B cell (primary cell): ENCODE measurements at regions not wholly inside any gene's neighbourhood (a gene's known extent, or its start where the extent isn't known, plus 50 kb on each side); places are given as distances from the start of the nearest gene placed in this dataset.

Source experiments
- ATAC-seq: fragments of 200-7000 bp; cut with Tn5 transposase; one replicate; pipeline ENCODE4 v1.10.0; 2021; ENCODE audit warnings: low read depth, mild to moderate bottlenecking, moderate number of reproducible peaks, moderate library complexity
- CTCF ChIA-PET: fragments of 350-600 bp; sonication (Branson Sonifier 250); formaldehyde crosslinking; loops from one replicate; lab custom pipeline; 2021; ENCODE audit warnings: antibody characterized with exemption, inconsistent platforms; lab: Charles Lee
- POLR2A ChIA-PET: fragments of 350-600 bp; sonication (Branson Sonifier 250); formaldehyde crosslinking; loops from one replicate; lab custom pipeline; 2021; ENCODE audit warnings: antibody characterized with exemption; lab: Charles Lee
- DNase-seq: peaks from one replicate; pipeline ENCODE4 v3.0.0; 2013
- H2AFZ ChIP-seq: 2 replicates; pipeline ENCODE4 v1.6.1; 2012; ENCODE audit warnings: mild to moderate bottlenecking, low read depth, low read length; ENCODE audit not compliant: insufficient read depth, poor library complexity, severe bottlenecking
- H3K27ac ChIP-seq, 2 donors: 1 replicate in 1 of 2; 2 replicates in 1 of 2; pipeline ENCODE4 v1.5.1; 2012 to 2013; ENCODE audit warnings: low read length in 2 of 2, mild to moderate bottlenecking in 2 of 2, moderate library complexity in 1 of 2
- H3K27me3 ChIP-seq, 4 experiments: fragments of 200-600 bp in 1 of 4; sonication (generic) in 1 of 4; replicated peaks in 1 of 4; 1 replicate in 2 of 4; 2 replicates in 2 of 4; pipeline versions ENCODE4 v1.6.1 to v1.7.0; 2013 to 2016; ENCODE audit warnings: low read length in 3 of 4, mild to moderate bottlenecking in 2 of 4, mixed read lengths in 1 of 4, moderate library complexity in 1 of 4; ENCODE audit not compliant: insufficient read depth in 4 of 4, control insufficient read depth in 3 of 4; ENCODE audit errors: control extremely low read depth in 1 of 4
- H3K36me3 ChIP-seq, 2 experiments: replicated peaks in 1 of 2; 1 replicate in 1 of 2; 2 replicates in 1 of 2; pipeline versions ENCODE4 v1.6.1 to v1.7.1; 2013; ENCODE audit warnings: low read length in 1 of 2; ENCODE audit not compliant: insufficient read depth in 2 of 2, control insufficient read depth in 1 of 2; ENCODE audit errors: control extremely low read depth in 1 of 2, extremely low read depth in 1 of 2
- H3K4me1 ChIP-seq, 2 donors: fragments of 200-600 bp in 1 of 2; sonication (generic) in 1 of 2; 1 replicate in 1 of 2; 2 replicates in 1 of 2; pipeline versions ENCODE4 v1.5.1 to v1.6.1; 2013 to 2017; ENCODE audit warnings: low read length in 2 of 2; ENCODE audit not compliant: control insufficient read depth in 2 of 2, insufficient read depth in 2 of 2
- H3K4me2 ChIP-seq: replicated peaks from 2 replicates; pipeline ENCODE3; 2012; ENCODE audit warnings: mild to moderate bottlenecking, low read depth, low read length; ENCODE audit not compliant: poor library complexity, severe bottlenecking
- H3K4me3 ChIP-seq, 5 experiments: fragments of 200-600 bp in 1 of 5; sonication (generic) in 1 of 5; 1 replicate in 3 of 5; 2 replicates in 2 of 5; pipeline versions ENCODE4 v1.5.1 to v1.7.0; 2011 to 2016; ENCODE audit warnings: low read length in 4 of 5, mild to moderate bottlenecking in 4 of 5, low read depth in 2 of 5, control low read depth in 1 of 5, moderate library complexity in 1 of 5; ENCODE audit not compliant: insufficient read depth in 1 of 5; ENCODE audit errors: control extremely low read depth in 1 of 5, extremely low read depth in 1 of 5
- H3K79me2 ChIP-seq: fragments of 200-600 bp; sonication (generic); one replicate; pipeline ENCODE4 v1.6.0; 2016; ENCODE audit warnings: low read length; ENCODE audit not compliant: control insufficient read depth, insufficient read depth
- H3K9ac ChIP-seq: fragments of 200-600 bp; sonication (generic); 2 replicates; pipeline ENCODE4 v1.6.1; 2017; ENCODE audit warnings: mild to moderate bottlenecking, low read length, moderate library complexity
- H3K9me3 ChIP-seq, 3 donors: one replicate each; pipeline versions ENCODE4 v1.6.1 to v1.7.1; 2013; ENCODE audit warnings: low read length in 2 of 3; ENCODE audit not compliant: control insufficient read depth in 2 of 3, insufficient read depth in 1 of 3; ENCODE audit errors: control extremely low read depth in 1 of 3
- H4K20me1 ChIP-seq: 2 replicates; pipeline ENCODE4 v1.6.0; 2012; ENCODE audit warnings: mild to moderate bottlenecking, low read length; ENCODE audit not compliant: insufficient read depth, control insufficient read depth, poor library complexity, severe bottlenecking
- H3K27ac Mint-ChIP-seq: one replicate; pipeline ENCODE4 v1.8.0; 2021; ENCODE audit warnings: mixed read lengths
- H3K27me3 Mint-ChIP-seq: one replicate; pipeline ENCODE4 v1.8.0; 2021; ENCODE audit warnings: mixed read lengths
- H3K4me1 Mint-ChIP-seq: one replicate; pipeline ENCODE4 v1.8.0; 2021; ENCODE audit warnings: mixed read lengths
- H3K4me3 Mint-ChIP-seq: one replicate; pipeline ENCODE4 v1.8.0; 2021; ENCODE audit warnings: mixed read lengths
- H3K9me3 Mint-ChIP-seq: one replicate; pipeline ENCODE4 v1.8.0; 2022; ENCODE audit warnings: mixed read lengths; ENCODE audit not compliant: insufficient read depth
- CTCF ChIP-seq: fragments of 200-600 bp; IDR thresholded peaks from one replicate; pipeline ENCODE4 v1.8.0; 2022; ENCODE audit warnings: antibody characterized with exemption, mild to moderate bottlenecking
- EZH2 ChIP-seq: IDR thresholded peaks from 2 replicates; pipeline ENCODE4 v1.6.1; 2012; ENCODE audit warnings: borderline replicate concordance, low read depth, mild to moderate bottlenecking, moderate library complexity, low read length; ENCODE audit not compliant: insufficient read depth, poor library complexity, severe bottlenecking
- WGBS: methylation state at CpG from one replicate; pipeline ENCODE4 v1.1.5; 2013; ENCODE audit warnings: missing lambda C conversion rate; ENCODE audit not compliant: insufficient coverage; 5-methylcytosine and 5-hydroxymethylcytosine counted together
- intact Hi-C: fragments of 100-400 bp; cut with micrococcal nuclease; formaldehyde crosslinking; loops from one replicate; pipeline ENCODE4 v1.10.0; 2022

- Histone ChIP-seq H3K36me3 (no peaks in the 10 kb centered on the region), H3K4me2 (no peak overlapping the region), H2AFZ (peak overlapping the region; percentile 46), H3K27ac (no peak overlapping the region), H3K9me3 (peaks cover 0 to 8% (median 0%) of the 10 kb centered on the region in 3 donors), H3K4me3 (no peak overlapping the region), H3K27me3 (no peaks in the 10 kb centered on the region), H4K20me1 (no peaks in the 10 kb centered on the region), H3K79me2 (no peaks in the 10 kb centered on the region), H3K4me1 (peaks cover 6 to 8% of the 10 kb centered on the region in 2 donors), H3K9ac (no peak overlapping the region)
- no peak for TF ChIP-seq EZH2
- peak; percentile 42 for TF ChIP-seq CTCF
- intact Hi-C loops, result loop anchor here (1.0 to 2.0 kb wide), 2 partner anchors 162 to 319 kb away; no protein-coding TSS in a partner anchor
- peak; percentile 63 for DNase-seq
- H3K27me3 Mint-ChIP-seq, result no peaks in the 10 kb centered on the region
- peaks cover 9% of the 10 kb centered on the region for H3K4me1 Mint-ChIP-seq
- no peaks in the 10 kb centered on the region for H3K9me3 Mint-ChIP-seq
- ATAC-seq, result peak; percentile 60
- ChIA-PET CTCF (interaction anchor here (0.7 to 5.0 kb wide), 18 partner anchors 15 to 676 kb away, joined by 3 to 61 read pairs (median 4); no protein-coding TSS in a partner anchor), POLR2A (no interaction called here)
- WGBS, result 39% methylated on average over 4 of the region's 5 CpGs
- no peak overlapping the region for H3K27ac Mint-ChIP-seq
- H3K4me3 Mint-ChIP-seq, result no peak overlapping the region
These were observed 61.2 kb upstream of the JAK2 start for GRCh38 chr9:4923580-4924544.

DNA sequence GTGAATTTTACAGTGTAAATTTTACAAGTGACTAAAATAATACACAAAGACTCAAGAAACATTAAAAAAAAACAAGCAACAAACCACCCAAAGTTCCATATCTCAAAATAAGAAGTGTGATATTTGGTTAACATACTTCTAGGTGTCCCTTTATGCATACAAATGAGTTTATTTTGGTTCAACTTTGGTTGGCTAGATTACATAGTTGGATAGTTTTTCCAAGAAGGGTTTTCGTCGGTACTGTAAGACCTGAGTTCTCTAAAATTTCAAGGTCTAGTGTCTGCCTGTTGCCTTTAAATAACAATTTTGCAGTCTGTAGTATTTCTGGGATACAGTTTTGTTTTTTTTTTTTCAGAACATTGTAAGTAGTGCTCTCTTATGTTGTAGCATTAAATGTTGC lies 58.8 kb upstream of the JAK2 start:
- ATAC-seq, result no peak
- Histone ChIP-seq H3K9me3 (no peaks in the 10 kb centered on the region), H3K79me2 (no peaks in the 10 kb centered on the region), H3K36me3 (no peaks in the 10 kb centered on the region), H2AFZ (no peak overlapping the region), H3K4me2 (no peak overlapping the region), H3K4me3 (no peak overlapping the region), H3K9ac (no peak overlapping the region), H4K20me1 (no peaks in the 10 kb centered on the region), H3K27ac (no peak overlapping the region), H3K27me3 (no peaks in the 10 kb centered on the region), H3K4me1 (peaks cover 11 to 12% of the 10 kb centered on the region in 2 donors)
- POLR2A ChIA-PET, result no interaction called here
- intact Hi-C loops, result no loop called here
- TF ChIP-seq EZH2 (no peak), CTCF (no peak)
- Mint-ChIP-seq H3K27ac (no peak overlapping the region), H3K4me1 (peaks cover 18% of the 10 kb centered on the region), H3K4me3 (no peak overlapping the region), H3K27me3 (no peaks in the 10 kb centered on the region), H3K9me3 (no peaks in the 10 kb centered on the region)
- WGBS, result 50% methylated on average over 2 of the region's 2 CpGs
- DNase-seq, result no peak
- CTCF ChIA-PET, result interaction anchor here (1.2 to 1.4 kb wide), 2 partner anchors 163 to 165 kb away, joined by 3 to 7 read pairs; no protein-coding TSS in a partner anchor
